Hepatocyte (in vitro differentiated cells): ENCODE measurements at regions not wholly inside any gene's neighbourhood (a gene's known extent, or its start where the extent isn't known, plus 50 kb on each side); places are given as distances from the start of the nearest gene placed in this dataset.

ENCODE experiments used
- DNase-seq: peaks from one replicate; pipeline ENCODE4 v3.0.0-alpha.2; 2016; ENCODE audit warnings: low spot score
- H2AFZ ChIP-seq: fragments of 200-600 bp; sonication (generic); 2 replicates; pipeline ENCODE4 v1.6.0; 2016; ENCODE audit warnings: antibody characterized with exemption, mild to moderate bottlenecking
- H3K27ac ChIP-seq: fragments of 200-600 bp; sonication (generic); 2 replicates; pipeline ENCODE4 v1.5.1; 2016; ENCODE audit warnings: mild to moderate bottlenecking
- H3K27me3 ChIP-seq: fragments of 200-600 bp; sonication (generic); 2 replicates; pipeline ENCODE4 v1.6.1; 2016
- H3K36me3 ChIP-seq: fragments of 200-600 bp; sonication (generic); replicated peaks from 2 replicates; pipeline ENCODE4 v1.5.1; 2016; ENCODE audit warnings: low read depth; ENCODE audit not compliant: insufficient read depth
- H3K4me1 ChIP-seq: fragments of 200-600 bp; sonication (generic); 2 replicates; pipeline ENCODE4 v1.5.1; 2016; ENCODE audit warnings: mild to moderate bottlenecking, moderate library complexity; ENCODE audit not compliant: insufficient read depth
- H3K4me2 ChIP-seq: fragments of 200-600 bp; sonication (generic); 2 replicates; pipeline ENCODE4 v1.6.0; 2016
- H3K4me3 ChIP-seq: fragments of 200-600 bp; sonication (generic); 2 replicates; pipeline ENCODE4 v1.5.1; 2016; ENCODE audit warnings: mild to moderate bottlenecking
- H3K79me2 ChIP-seq: fragments of 200-600 bp; sonication (generic); 2 replicates; pipeline ENCODE4 v1.6.0; 2017; ENCODE audit warnings: mild to moderate bottlenecking
- H3K9me2 ChIP-seq: fragments of 200-600 bp; sonication (generic); replicated peaks from 2 replicates; pipeline ENCODE4 v1.6.0; 2017; ENCODE audit warnings: mild to moderate bottlenecking; ENCODE audit not compliant: insufficient read depth
- H3K9me3 ChIP-seq: fragments of 200-600 bp; sonication (generic); 2 replicates; pipeline ENCODE4 v1.5.1; 2016; ENCODE audit warnings: low read depth, mild to moderate bottlenecking
- H4K20me1 ChIP-seq: fragments of 200-600 bp; sonication (generic); 2 replicates; pipeline ENCODE4 v1.6.0; 2016; ENCODE audit warnings: mild to moderate bottlenecking; ENCODE audit not compliant: insufficient read depth, poor library complexity, severe bottlenecking
- CTCF ChIP-seq: fragments of 200-600 bp; sonication (generic); IDR thresholded peaks from 2 replicates; pipeline ENCODE4 v1.5.1; 2016; ENCODE audit warnings: antibody characterized with exemption, mild to moderate bottlenecking; ENCODE audit not compliant: poor library complexity
- EZH2 ChIP-seq: fragments of 200-600 bp; sonication (generic); IDR thresholded peaks from 2 replicates; pipeline ENCODE4 v1.6.1; 2016; ENCODE audit warnings: antibody characterized with exemption, mild to moderate bottlenecking, borderline replicate concordance
- EZH2phosphoT487 ChIP-seq: fragments of 200-600 bp; sonication (generic); IDR thresholded peaks from one replicate; pipeline ENCODE4 v1.6.1; 2018; ENCODE audit warnings: antibody characterized with exemption, mild to moderate bottlenecking, low read depth, moderate library complexity; ENCODE audit not compliant: unreplicated experiment, severe bottlenecking
- WGBS: methylation state at CpG from one replicate; pipeline ENCODE4 v1.1.6; 2016; ENCODE audit warnings: low lambda C conversion rate; ENCODE audit errors: missing lambda C conversion rate; 5-methylcytosine and 5-hydroxymethylcytosine counted together

DNA sequence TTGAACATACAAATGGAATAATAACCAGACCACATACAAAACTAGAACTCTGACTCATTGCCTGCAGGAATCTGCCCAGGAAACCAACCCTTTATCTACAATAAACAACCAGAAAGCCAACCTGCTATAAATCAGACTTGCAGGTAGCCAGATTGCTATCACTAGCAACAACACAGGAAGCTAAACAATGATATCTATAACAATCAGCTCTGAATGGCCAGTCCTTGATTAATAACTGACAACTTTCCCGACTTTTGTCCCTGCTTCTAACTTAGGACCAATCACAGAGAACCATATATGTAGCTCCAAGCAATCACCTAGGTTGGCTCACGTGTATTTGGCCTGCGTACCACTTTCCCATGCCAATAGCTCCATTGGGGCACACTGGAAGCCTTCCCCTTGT, 470.8 kb downstream of the RIT2 start:
- no peak for DNase-seq
- WGBS: 47% methylated on average over 3 of the region's 3 CpGs
- no peaks in the 10 kb centered on the region for H3K27me3 ChIP-seq

DNA sequence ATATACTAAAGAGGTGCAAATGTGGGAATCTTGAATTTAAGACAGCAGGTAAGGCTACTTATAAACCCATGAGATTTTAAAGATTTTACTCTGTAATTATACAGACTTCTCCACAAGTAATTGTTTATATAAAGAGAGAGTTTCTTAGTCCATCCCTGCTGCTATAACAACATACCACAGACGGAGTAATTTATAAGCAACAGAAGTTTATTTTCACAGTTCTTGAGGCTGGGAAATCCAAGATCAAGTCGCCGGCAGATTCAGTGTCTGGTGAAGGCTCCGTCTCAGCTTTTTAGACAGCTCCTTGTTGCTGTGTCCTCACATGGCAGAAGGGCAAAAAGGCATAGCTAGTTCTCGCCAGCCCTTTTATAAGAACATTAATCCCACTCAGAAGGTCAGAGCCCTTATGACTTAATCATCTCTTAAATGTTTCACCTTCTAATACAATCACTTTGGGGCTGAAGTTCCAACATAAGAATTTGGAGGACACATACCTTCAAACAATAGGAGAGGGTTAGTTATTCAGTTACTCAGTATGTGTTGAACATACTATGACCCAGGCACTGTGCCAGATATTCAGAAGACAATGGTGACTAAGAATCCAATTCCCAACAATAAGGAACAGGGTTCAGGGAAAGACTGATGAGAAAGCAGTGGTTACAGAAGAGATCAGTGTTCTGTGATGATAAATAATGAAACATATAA, 466.0 kb downstream of the RIT2 start:
- no peaks in the 10 kb centered on the region for H3K36me3 ChIP-seq
- no peak overlapping the region for H3K4me2 ChIP-seq
- H3K27me3 ChIP-seq: no peaks in the 10 kb centered on the region
- H2AFZ ChIP-seq: no peak overlapping the region
- H3K4me3 ChIP-seq: no peak overlapping the region
- H3K9me2 ChIP-seq: no peaks in the 10 kb centered on the region
- 79% methylated on average over 5 of the region's 5 CpGs for WGBS
- H3K27ac ChIP-seq: no peak overlapping the region
- H4K20me1 ChIP-seq: no peaks in the 10 kb centered on the region
- no peaks in the 10 kb centered on the region for H3K9me3 ChIP-seq
- TF ChIP-seq EZH2 (no peak), EZH2phosphoT487 (no peak), CTCF (no peak)
- no peaks in the 10 kb centered on the region for H3K79me2 ChIP-seq
- no peak for DNase-seq
- no peaks in the 10 kb centered on the region for H3K4me1 ChIP-seq

More for the DNA sequence above, 470.8 kb downstream of the RIT2 start:
- Histone ChIP-seq H3K9me2 (no peaks in the 10 kb centered on the region), H3K27ac (no peak overlapping the region), H3K4me2 (no peak overlapping the region), H4K20me1 (no peaks in the 10 kb centered on the region), H3K79me2 (no peaks in the 10 kb centered on the region), H3K9me3 (no peaks in the 10 kb centered on the region), H3K4me3 (no peak overlapping the region), H3K36me3 (no peaks in the 10 kb centered on the region), H2AFZ (no peak overlapping the region), H3K4me1 (no peaks in the 10 kb centered on the region)
- TF ChIP-seq EZH2phosphoT487: no peak
- no peak for TF ChIP-seq CTCF
- TF ChIP-seq EZH2: no peak

DNA sequence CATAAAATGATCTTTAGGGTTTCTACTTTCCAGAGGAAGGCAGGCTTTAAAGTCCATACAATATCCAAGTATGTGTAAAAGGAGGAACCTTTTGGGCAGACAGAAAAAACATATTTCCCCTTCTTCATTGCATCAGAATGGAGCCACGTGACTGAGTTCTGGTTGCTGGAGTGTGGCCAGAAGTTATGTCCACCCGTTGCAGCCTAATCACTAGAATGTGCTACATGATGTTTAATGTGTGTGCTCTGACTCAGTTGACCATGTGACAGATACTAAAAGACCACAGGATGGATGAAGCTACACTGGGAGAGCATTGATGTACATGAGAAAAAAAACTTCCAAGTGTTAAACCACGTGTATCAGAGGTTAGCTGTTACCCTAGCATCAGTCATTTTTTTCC, 460.9 kb downstream of the RIT2 start:
- Histone ChIP-seq H3K9me2 (no peaks in the 10 kb centered on the region), H3K36me3 (no peaks in the 10 kb centered on the region), H2AFZ (no peak overlapping the region), H3K4me1 (no peaks in the 10 kb centered on the region), H4K20me1 (no peaks in the 10 kb centered on the region), H3K9me3 (no peaks in the 10 kb centered on the region), H3K4me2 (no peak overlapping the region), H3K4me3 (no peak overlapping the region), H3K79me2 (no peaks in the 10 kb centered on the region), H3K27me3 (no peaks in the 10 kb centered on the region), H3K27ac (no peak overlapping the region)
- WGBS: 76% methylated on average over 3 of the region's 3 CpGs
- no peak for DNase-seq
- TF ChIP-seq EZH2: no peak
- TF ChIP-seq EZH2phosphoT487: no peak
- no peak for TF ChIP-seq CTCF
